DMS53 treated with DMSO at 0.1 percent for 48 hours (cell line): ENCODE measurements at regions not wholly inside any gene's neighbourhood (a gene's known extent, or its start where the extent isn't known, plus 50 kb on each side); places are given as distances from the start of the nearest gene placed in this dataset.

Experiments used
- DNase-seq: peaks from one replicate; lab custom pipeline; 2025; ENCODE audit not compliant: unreplicated experiment; lab: John Stamatoyannopoulos, UW

GRCh38 chr1:232484856-232485255, 145.1 kb downstream of the SIPA1L2 start:
- DNase-seq, result no peak

- DNase-seq, result no peak
These were observed 146.1 kb downstream of the SIPA1L2 start for GRCh38 chr1:232483826-232484225.

GRCh38 chr1:232481091-232481490, 148.8 kb downstream of the SIPA1L2 start:
- DNase-seq, result no peak

GRCh38 chr1:232477728-232478127, 152.2 kb downstream of the SIPA1L2 start:
- DNase-seq, result no peak

GRCh38 chr1:232476538-232476950, 153.4 kb downstream of the SIPA1L2 start:
- no peak for DNase-seq

GRCh38 chr1:232474826-232475225, 155.1 kb downstream of the SIPA1L2 start:
- DNase-seq, result no peak

GRCh38 chr1:232473900-232474299, 156.0 kb downstream of the SIPA1L2 start:
- no peak for DNase-seq

- no peak for DNase-seq
These were observed 156.6 kb downstream of the SIPA1L2 start for GRCh38 chr1:232473324-232473723.

- no peak for DNase-seq
These were observed 157.4 kb downstream of the SIPA1L2 start for GRCh38 chr1:232472485-232473041.

GRCh38 chr1:232471250-232471649, 158.7 kb downstream of the SIPA1L2 start:
- DNase-seq, result no peak

- DNase-seq, result no peak
These were observed 159.2 kb downstream of the SIPA1L2 start for GRCh38 chr1:232470711-232471110.

GRCh38 chr1:232468249-232468648, 161.7 kb downstream of the SIPA1L2 start:
- no peak for DNase-seq

- DNase-seq, result no peak
These were observed 162.7 kb downstream of the SIPA1L2 start for GRCh38 chr1:232467073-232467760.

- no peak for DNase-seq
These were observed 165.6 kb downstream of the SIPA1L2 start for GRCh38 chr1:232464325-232464724.

GRCh38 chr1:232463225-232463624, 166.7 kb downstream of the SIPA1L2 start:
- DNase-seq, result no peak

- peak; percentile 7 for DNase-seq
These were observed 167.7 kb downstream of the SIPA1L2 start for GRCh38 chr1:232462213-232462612.

GRCh38 chr1:232459826-232460225, 170.1 kb downstream of the SIPA1L2 start:
- no peak for DNase-seq

- DNase-seq, result no peak
These were observed 170.8 kb downstream of the SIPA1L2 start for GRCh38 chr1:232459087-232459486.

- no peak for DNase-seq
These were observed 172.3 kb downstream of the SIPA1L2 start for GRCh38 chr1:232457595-232457994.

- no peak for DNase-seq
These were observed 173.2 kb downstream of the SIPA1L2 start for GRCh38 chr1:232456714-232457113.

GRCh38 chr1:232454227-232454886, 175.6 kb downstream of the SIPA1L2 start:
- DNase-seq, result no peak

- DNase-seq, result no peak
These were observed 177.0 kb downstream of the SIPA1L2 start for GRCh38 chr1:232452736-232453440.
